Liver (tissue), 8 donors: ENCODE measurements at regions not wholly inside any gene's neighbourhood (a gene's known extent, or its start where the extent isn't known, plus 50 kb on each side); places are given as distances from the start of the nearest gene placed in this dataset.

Experiments used
- DNase-seq: peaks from one replicate; pipeline ENCODE4 v3.0.0-alpha.2; 2017; ENCODE audit warnings: low spot score
- H3K27ac ChIP-seq, 2 donors: one replicate each; pipeline ENCODE4 v1.7.0; 2013; ENCODE audit warnings: inconsistent platforms in 2 of 2, low read length in 2 of 2, control low read depth in 1 of 2, low read depth in 1 of 2, mild to moderate bottlenecking in 1 of 2
- H3K27me3 ChIP-seq, 4 donors: one replicate each; pipeline versions ENCODE4 v1.6.1 to v1.7.0; 2013; ENCODE audit warnings: low read length in 3 of 4, inconsistent platforms in 1 of 4, mild to moderate bottlenecking in 1 of 4, moderate library complexity in 1 of 4; ENCODE audit not compliant: control insufficient read depth in 4 of 4, insufficient read depth in 4 of 4
- H3K36me3 ChIP-seq, 4 donors: one replicate each; pipeline versions ENCODE4 v1.6.1 to v1.7.0; 2013; ENCODE audit warnings: low read length in 3 of 4, mild to moderate bottlenecking in 3 of 4, low read depth in 1 of 4, moderate library complexity in 1 of 4; ENCODE audit not compliant: control insufficient read depth in 4 of 4, insufficient read depth in 3 of 4
- H3K4me1 ChIP-seq, 4 donors: one replicate each; pipeline versions ENCODE4 v1.6.1 to v1.7.0; 2013; ENCODE audit warnings: low read length in 3 of 4, mild to moderate bottlenecking in 3 of 4, moderate library complexity in 1 of 4; ENCODE audit not compliant: control insufficient read depth in 4 of 4, insufficient read depth in 4 of 4
- H3K4me3 ChIP-seq, 3 donors: one replicate each; pipeline versions ENCODE4 v1.6.1 to v1.7.0; 2013; ENCODE audit warnings: low read length in 3 of 3, control low read depth in 1 of 3, low read depth in 1 of 3, mild to moderate bottlenecking in 1 of 3
- H3K9ac ChIP-seq, 2 donors: one replicate each; pipeline ENCODE4 v1.7.0; 2013; ENCODE audit warnings: low read length in 2 of 2, mild to moderate bottlenecking in 2 of 2, moderate library complexity in 2 of 2, control low read depth in 1 of 2, low read depth in 1 of 2
- H3K9me3 ChIP-seq, 4 donors: one replicate each; pipeline versions ENCODE4 v1.6.1 to v1.7.0; 2013; ENCODE audit warnings: low read length in 3 of 4; ENCODE audit not compliant: control insufficient read depth in 4 of 4
- ATF3 ChIP-seq: IDR thresholded peaks from 2 replicates; pipeline ENCODE4 v1.6.1; 2016; ENCODE audit warnings: antibody characterized with exemption
- CTCF ChIP-seq: fragments of 150-350 bp; IDR thresholded peaks from 2 replicates; pipeline ENCODE4 v1.5.1; 2017; ENCODE audit warnings: improper control_type of control experiment, low read depth, low read length; ENCODE audit not compliant: missing input control
- EGR1 ChIP-seq, 2 donors: IDR thresholded peaks; 2 replicates each; pipeline ENCODE4 v1.6.1; 2016 to 2018; ENCODE audit warnings: antibody characterized with exemption in 2 of 2, low read depth in 2 of 2
- FOXA1 ChIP-seq: IDR thresholded peaks from 2 replicates; pipeline ENCODE4 v1.6.1; 2016; ENCODE audit warnings: antibody characterized with exemption
- FOXA2 ChIP-seq: IDR thresholded peaks from 2 replicates; pipeline ENCODE4 v1.6.1; 2016; ENCODE audit warnings: antibody characterized with exemption
- GABPA ChIP-seq, 2 donors: IDR thresholded peaks in 1 of 2; conservative IDR thresholded peaks in 1 of 2; 2 replicates each; pipeline ENCODE4 v1.6.1; 2016; ENCODE audit warnings: antibody characterized with exemption in 2 of 2, mild to moderate bottlenecking in 1 of 2, moderate library complexity in 1 of 2
- HNF4A ChIP-seq, 2 donors: conservative IDR thresholded peaks; 2 replicates each; pipeline ENCODE4 v1.6.1; 2016; ENCODE audit warnings: antibody characterized with exemption in 2 of 2, mild to moderate bottlenecking in 2 of 2
- HNF4G ChIP-seq: IDR thresholded peaks from 2 replicates; pipeline ENCODE4 v1.6.1; 2016; ENCODE audit warnings: antibody characterized with exemption
- JUND ChIP-seq, 2 donors: IDR thresholded peaks; 2 replicates each; pipeline ENCODE4 v1.6.1; 2016; ENCODE audit warnings: antibody characterized with exemption in 2 of 2
- MAX ChIP-seq: IDR thresholded peaks from 2 replicates; pipeline ENCODE4 v1.6.1; 2016; ENCODE audit warnings: antibody characterized with exemption
- NR2F2 ChIP-seq: IDR thresholded peaks from 2 replicates; pipeline ENCODE4 v1.6.1; 2016; ENCODE audit warnings: antibody characterized with exemption
- RAD21 ChIP-seq, 2 donors: IDR thresholded peaks; 2 replicates each; pipeline ENCODE4 v1.6.1; 2016; ENCODE audit warnings: antibody characterized with exemption in 2 of 2, mild to moderate bottlenecking in 2 of 2
- REST ChIP-seq: IDR thresholded peaks from 2 replicates; pipeline ENCODE4 v1.6.1; 2016; ENCODE audit warnings: antibody characterized with exemption, mild to moderate bottlenecking
- RXRA ChIP-seq, 2 donors: IDR thresholded peaks; 2 replicates each; pipeline ENCODE4 v1.6.1; 2017 to 2018; ENCODE audit warnings: antibody characterized with exemption in 2 of 2, mild to moderate bottlenecking in 1 of 2
- SP1 ChIP-seq: IDR thresholded peaks from 2 replicates; pipeline ENCODE4 v1.6.1; 2018; ENCODE audit warnings: antibody characterized with exemption, mild to moderate bottlenecking
- YY1 ChIP-seq: IDR thresholded peaks from 2 replicates; pipeline ENCODE4 v1.6.1; 2016; ENCODE audit warnings: antibody characterized with exemption, mild to moderate bottlenecking
- ZBTB33 ChIP-seq: IDR thresholded peaks from 2 replicates; pipeline ENCODE4 v1.6.1; 2016; ENCODE audit warnings: antibody characterized with exemption
- WGBS: extraction: QIAGEN DNeasy Blood & Tissue Kit; methylation state at CpG from one replicate; pipeline ENCODE4 v1.1.7; 2013; 5-methylcytosine and 5-hydroxymethylcytosine counted together
- donor health status: healthy.
- donor health status: healthy.
- donor health status: healthy.
- donor health status: healthy.
- donor health status: healthy.

- no peaks in the 10 kb centered on the region for H3K36me3 ChIP-seq
- TF ChIP-seq YY1, result no peak
- TF ChIP-seq HNF4A (conservative IDR thresholded peaks at IDR 0.05), result no peak
- TF ChIP-seq RXRA (IDR thresholded peaks at IDR 0.05), result no peak
- TF ChIP-seq HNF4G, result no peak
- no peak for TF ChIP-seq RAD21 (IDR thresholded peaks at IDR 0.05)
- TF ChIP-seq JUND (IDR thresholded peaks at IDR 0.05), result no peak
- TF ChIP-seq ATF3, result no peak
- TF ChIP-seq GABPA (IDR thresholded peaks at IDR 0.05 in 1 of 2, conservative IDR thresholded peaks at IDR 0.05 in 1 of 2), result no peak
- H3K27ac ChIP-seq, result no peak overlapping the region
- H3K27me3 ChIP-seq, result no peaks in the 10 kb centered on the region
- H3K4me3 ChIP-seq, result no peak overlapping the region
- H3K9ac ChIP-seq, result no peak overlapping the region
- peaks cover 0 to 3% (median 1%) of the 10 kb centered on the region in 4 donors for H3K4me1 ChIP-seq
- H3K9me3 ChIP-seq, result no peaks in the 10 kb centered on the region
- DNase-seq, result no peak
- WGBS, result 95% methylated on average over 1 of the region's 1 CpG
These were observed 267.2 kb downstream of the ADGRG6 start for GRCh38 chr6:142568857-142569597.

GRCh38 chr6:142569676-142570075, 267.9 kb downstream of the ADGRG6 start:
- H3K4me1 ChIP-seq, result peaks cover 0 to 3% (median 1%) of the 10 kb centered on the region in 4 donors
- TF ChIP-seq ATF3 (no peak), YY1 (no peak), JUND (IDR thresholded peaks at IDR 0.05) (no peak), MAX (no peak), SP1 (no peak), HNF4G (no peak), HNF4A (conservative IDR thresholded peaks at IDR 0.05) (no peak), REST (no peak)
- H3K27me3 ChIP-seq, result no peaks in the 10 kb centered on the region
- H3K27ac ChIP-seq, result no peak overlapping the region
- DNase-seq, result no peak
- peaks cover 0 to 2% (median 0%) of the 10 kb centered on the region in 4 donors for H3K9me3 ChIP-seq
- H3K9ac ChIP-seq, result no peak overlapping the region
- no peak overlapping the region for H3K4me3 ChIP-seq
- H3K36me3 ChIP-seq, result no peaks in the 10 kb centered on the region
- WGBS, result 67% methylated on average over 1 of the region's 1 CpG

- Histone ChIP-seq H3K27me3 (no peaks in the 10 kb centered on the region), H3K4me1 (peaks cover 0 to 3% (median 1%) of the 10 kb centered on the region in 4 donors), H3K4me3 (no peak overlapping the region), H3K9me3 (peaks cover 0 to 2% (median 0%) of the 10 kb centered on the region in 4 donors), H3K36me3 (no peaks in the 10 kb centered on the region), H3K27ac (no peak overlapping the region), H3K9ac (no peak overlapping the region)
- no peak for DNase-seq
- TF ChIP-seq GABPA (IDR thresholded peaks at IDR 0.05 in 1 of 2, conservative IDR thresholded peaks at IDR 0.05 in 1 of 2), result peak in 1 of 2 donors; percentile 53
- no peak for TF ChIP-seq HNF4G
- TF ChIP-seq NR2F2, result no peak
- TF ChIP-seq EGR1 (IDR thresholded peaks at IDR 0.05; ENCODE audit: low read depth in 2 of 2), result no peak
- TF ChIP-seq ATF3, result no peak
- TF ChIP-seq FOXA2, result peak; percentile 25
- no peak for TF ChIP-seq JUND (IDR thresholded peaks at IDR 0.05)
- TF ChIP-seq CTCF, result no peak
- no peak for TF ChIP-seq FOXA1
- TF ChIP-seq SP1, result no peak
- no peak for TF ChIP-seq ZBTB33
- TF ChIP-seq HNF4A (conservative IDR thresholded peaks at IDR 0.05), result peak; percentile 9 to 22
- no peak for TF ChIP-seq YY1
- no peak for TF ChIP-seq MAX
- TF ChIP-seq RAD21 (IDR thresholded peaks at IDR 0.05), result no peak
These were observed 268.4 kb downstream of the ADGRG6 start for GRCh38 chr6:142570221-142570671.
